Umbilical cord (tissue), 1 donor: ENCODE measurements at regions not wholly inside any gene's neighbourhood (a gene's known extent, or its start where the extent isn't known, plus 50 kb on each side); places are given as distances from the start of the nearest gene placed in this dataset.

Experiments used
- DNase-seq: peaks from one replicate; pipeline ENCODE4 v3.0.0-alpha.2; 2015; ENCODE audit warnings: low spot score

GRCh38 chr13:97561182-97561581, 127.2 kb downstream of the RAP2A start:
- no peak for DNase-seq

- no peak for DNase-seq
Measured at GRCh38 chr13:97562962-97563361, 129.0 kb downstream of the RAP2A start.

- DNase-seq = no peak
Measured at GRCh38 chr13:97564956-97565355, 131.0 kb downstream of the RAP2A start.

GRCh38 chr13:97565906-97566305, 131.9 kb downstream of the RAP2A start:
- no peak for DNase-seq

- no peak for DNase-seq
Measured at GRCh38 chr13:97566907-97567306, 132.9 kb downstream of the RAP2A start.

GRCh38 chr13:97567510-97568243, 133.7 kb downstream of the RAP2A start:
- DNase-seq = peak; percentile 50

- no peak for DNase-seq
Measured at GRCh38 chr13:97568850-97569249, 134.9 kb downstream of the RAP2A start.

GRCh38 chr13:97569841-97570240, 135.9 kb downstream of the RAP2A start:
- peak; percentile 54 for DNase-seq

GRCh38 chr13:97570442-97570841, 136.5 kb downstream of the RAP2A start:
- DNase-seq = peak; percentile 48

GRCh38 chr13:97573011-97573410, 139.0 kb downstream of the RAP2A start:
- DNase-seq = peak; percentile 80

GRCh38 chr13:97574926-97575325, 141.0 kb downstream of the RAP2A start:
- DNase-seq = no peak

GRCh38 chr13:97577026-97577425, 143.1 kb downstream of the RAP2A start:
- no peak for DNase-seq

- no peak for DNase-seq
Measured at GRCh38 chr13:97582170-97582569, 148.2 kb downstream of the RAP2A start.

GRCh38 chr13:97583907-97584497, 150.0 kb downstream of the RAP2A start:
- no peak for DNase-seq

GRCh38 chr13:97586941-97587340, 153.0 kb downstream of the RAP2A start:
- DNase-seq = peak; percentile 53

GRCh38 chr13:97588993-97589392, 155.0 kb downstream of the RAP2A start:
- no peak for DNase-seq

GRCh38 chr13:97600458-97601075, 166.6 kb downstream of the RAP2A start:
- peak; percentile 65 for DNase-seq

GRCh38 chr13:97615266-97615665, 181.3 kb downstream of the RAP2A start:
- DNase-seq = no peak

GRCh38 chr13:97616385-97616784, 182.4 kb downstream of the RAP2A start:
- DNase-seq = no peak

GRCh38 chr13:97621025-97621424, 187.1 kb downstream of the RAP2A start:
- DNase-seq = no peak

- DNase-seq = no peak
Measured at GRCh38 chr13:97621631-97622030, 187.7 kb downstream of the RAP2A start.

GRCh38 chr13:97627566-97627965, 193.6 kb downstream of the RAP2A start:
- DNase-seq = peak; percentile 95
